OCI-LY7 (cell line): ENCODE measurements at regions not wholly inside any gene's neighbourhood (a gene's known extent, or its start where the extent isn't known, plus 50 kb on each side); places are given as distances from the start of the nearest gene placed in this dataset.

ENCODE experiments used
- CTCF ChIP-seq: fragments of 200-600 bp; sonication (generic); conservative IDR thresholded peaks from 2 replicates; pipeline ENCODE4 v1.5.1; 2014; ENCODE audit warnings: mild to moderate bottlenecking, antibody characterized with exemption, low read length, moderate library complexity, mixed read lengths
- EZH2phosphoT487 ChIP-seq: fragments of 200-600 bp; sonication (generic); IDR thresholded peaks from 2 replicates; pipeline ENCODE4 v1.6.1; 2018; ENCODE audit warnings: low read depth, borderline replicate concordance, mild to moderate bottlenecking, mixed run types, antibody characterized with exemption, low read length, moderate library complexity, mixed read lengths

GRCh38 chr2:53265544-53266299 lies 501.9 kb upstream of the CHAC2 start:
- TF ChIP-seq CTCF: no peak
- no peak for TF ChIP-seq EZH2phosphoT487
